ENCODE measurements at regions not wholly inside any gene's neighbourhood (a gene's known extent, or its start where the extent isn't known, plus 50 kb on each side); places are given as distances from the start of the nearest gene placed in this dataset.

DNA sequence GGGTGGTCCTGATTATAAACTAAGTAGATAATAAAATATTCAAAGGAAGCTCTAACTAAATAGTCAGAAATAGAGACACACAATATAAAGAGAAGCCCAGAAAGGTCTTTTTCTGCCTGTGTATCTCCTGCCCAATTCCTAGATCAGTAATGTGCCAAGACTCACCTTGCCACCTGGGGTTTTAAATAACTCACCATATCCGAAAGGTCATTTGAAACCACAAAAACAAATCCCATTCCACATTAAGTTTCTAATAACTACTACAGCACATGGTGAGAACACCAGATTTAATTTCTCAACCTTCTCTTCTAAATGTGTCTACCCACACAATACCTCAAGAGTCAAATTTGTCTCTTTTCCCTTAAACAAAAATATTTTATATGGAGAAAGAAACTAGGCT is 75.2 kb downstream of the ZNF608 start:
- TF ChIP-seq, protein P1, sequence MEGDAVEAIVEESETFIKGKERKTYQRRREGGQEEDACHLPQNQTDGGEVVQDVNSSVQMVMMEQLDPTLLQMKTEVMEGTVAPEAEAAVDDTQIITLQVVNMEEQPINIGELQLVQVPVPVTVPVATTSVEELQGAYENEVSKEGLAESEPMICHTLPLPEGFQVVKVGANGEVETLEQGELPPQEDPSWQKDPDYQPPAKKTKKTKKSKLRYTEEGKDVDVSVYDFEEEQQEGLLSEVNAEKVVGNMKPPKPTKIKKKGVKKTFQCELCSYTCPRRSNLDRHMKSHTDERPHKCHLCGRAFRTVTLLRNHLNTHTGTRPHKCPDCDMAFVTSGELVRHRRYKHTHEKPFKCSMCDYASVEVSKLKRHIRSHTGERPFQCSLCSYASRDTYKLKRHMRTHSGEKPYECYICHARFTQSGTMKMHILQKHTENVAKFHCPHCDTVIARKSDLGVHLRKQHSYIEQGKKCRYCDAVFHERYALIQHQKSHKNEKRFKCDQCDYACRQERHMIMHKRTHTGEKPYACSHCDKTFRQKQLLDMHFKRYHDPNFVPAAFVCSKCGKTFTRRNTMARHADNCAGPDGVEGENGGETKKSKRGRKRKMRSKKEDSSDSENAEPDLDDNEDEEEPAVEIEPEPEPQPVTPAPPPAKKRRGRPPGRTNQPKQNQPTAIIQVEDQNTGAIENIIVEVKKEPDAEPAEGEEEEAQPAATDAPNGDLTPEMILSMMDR (IDR thresholded peaks at IDR 0.05): no peak
- no peak for TF ChIP-seq POLR2A (IDR thresholded peaks at IDR 0.05)
